GM18870 (cell line): ENCODE measurements at regions not wholly inside any gene's neighbourhood (a gene's known extent, or its start where the extent isn't known, plus 50 kb on each side); places are given as distances from the start of the nearest gene placed in this dataset.

Experiments used
- ATAC-seq: cut with Tn5 transposase; IDR thresholded peaks from one replicate; pipeline ENCODE4 v1.9.1; 2021; ENCODE audit warnings: moderate library complexity; ENCODE audit not compliant: unreplicated experiment

DNA sequence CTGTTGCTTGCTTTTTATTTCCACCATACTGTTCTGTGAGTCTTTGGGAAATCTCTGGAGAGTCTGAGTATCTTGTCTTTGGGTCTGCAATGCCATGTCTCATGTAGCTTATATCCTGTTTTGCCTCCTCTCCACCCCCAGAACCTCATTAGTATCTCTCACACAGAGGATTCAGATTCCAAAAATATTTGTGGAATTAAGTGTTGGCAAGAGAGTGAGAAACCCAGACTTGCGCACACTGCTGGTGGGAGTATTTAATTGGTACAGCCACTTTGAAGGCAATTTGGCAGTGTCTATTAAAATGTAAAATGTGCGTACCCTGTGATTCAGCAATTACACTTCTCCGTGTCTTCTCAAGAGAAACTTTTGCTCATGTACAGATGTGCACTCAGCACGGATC is 68.6 kb downstream of the ZNF621 start:
- ATAC-seq, result no peak

GRCh38 chr3:40597441-40597840 is 72.7 kb downstream of the ZNF621 start:
- no peak for ATAC-seq

DNA sequence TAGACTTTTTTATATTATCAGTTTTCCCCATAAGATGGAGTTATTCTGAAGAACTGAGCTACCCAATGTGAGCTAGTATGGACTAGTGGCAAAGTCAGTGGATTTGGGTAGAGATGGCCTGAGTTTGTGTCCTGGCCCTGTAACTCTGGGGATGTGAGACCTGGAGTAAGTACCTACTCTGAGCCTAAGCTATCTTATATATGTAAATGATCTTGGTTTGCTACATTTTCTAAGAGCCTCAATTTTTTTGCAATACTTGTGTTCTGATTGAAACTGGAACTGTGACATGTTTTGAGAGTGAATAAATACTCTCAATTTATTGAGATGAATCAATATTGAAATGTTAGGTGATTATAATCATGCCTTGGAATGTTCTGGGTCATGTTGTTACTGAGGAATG is 73.6 kb downstream of the ZNF621 start:
- ATAC-seq, result no peak

GRCh38 chr3:40598962-40599361 is 74.2 kb downstream of the ZNF621 start:
- ATAC-seq, result no peak

GRCh38 chr3:40602778-40603385 is 78.1 kb downstream of the ZNF621 start:
- no peak for ATAC-seq

GRCh38 chr3:40605960-40606359 is 81.2 kb downstream of the ZNF621 start:
- ATAC-seq, result no peak

DNA sequence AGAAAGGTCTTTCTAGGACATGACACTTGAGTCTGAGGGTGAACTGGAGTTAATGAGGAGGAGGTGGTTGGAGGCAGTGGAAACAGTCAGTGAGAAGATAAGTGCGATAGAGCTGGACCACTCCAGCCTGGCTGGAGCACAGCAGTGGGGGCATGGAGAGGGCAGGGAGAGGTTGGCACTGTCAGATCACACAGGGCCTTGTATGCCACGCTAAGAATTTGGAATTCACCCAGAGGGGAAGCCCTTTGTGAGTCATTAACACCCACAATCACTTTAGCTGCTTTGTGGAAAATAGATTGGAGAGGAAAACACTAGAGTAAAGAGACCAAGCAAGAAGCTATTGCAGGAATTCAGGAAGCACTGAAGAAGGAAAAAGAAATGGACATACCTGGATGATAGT is 83.3 kb downstream of the ZNF621 start:
- ATAC-seq, result no peak

DNA sequence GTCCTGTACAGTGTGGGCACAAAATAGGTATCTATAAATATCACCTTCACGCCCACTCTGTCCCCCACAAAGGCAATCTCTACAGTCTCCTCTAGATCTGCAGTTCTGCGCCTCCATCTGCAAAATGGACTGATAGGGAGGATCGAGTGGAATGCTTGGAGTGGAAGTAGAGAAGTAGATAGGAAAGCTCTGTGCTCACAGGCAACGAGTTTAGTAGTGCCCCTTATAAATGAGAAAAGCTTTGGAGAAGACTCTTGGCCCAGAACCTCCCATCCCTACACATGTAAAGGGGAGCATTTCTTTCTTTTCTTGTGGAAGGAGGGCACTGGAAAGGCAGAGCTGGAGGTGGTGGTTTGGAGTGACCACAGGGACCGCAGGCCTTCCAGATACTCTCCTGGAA is 88.5 kb downstream of the ZNF621 start:
- no peak for ATAC-seq

DNA sequence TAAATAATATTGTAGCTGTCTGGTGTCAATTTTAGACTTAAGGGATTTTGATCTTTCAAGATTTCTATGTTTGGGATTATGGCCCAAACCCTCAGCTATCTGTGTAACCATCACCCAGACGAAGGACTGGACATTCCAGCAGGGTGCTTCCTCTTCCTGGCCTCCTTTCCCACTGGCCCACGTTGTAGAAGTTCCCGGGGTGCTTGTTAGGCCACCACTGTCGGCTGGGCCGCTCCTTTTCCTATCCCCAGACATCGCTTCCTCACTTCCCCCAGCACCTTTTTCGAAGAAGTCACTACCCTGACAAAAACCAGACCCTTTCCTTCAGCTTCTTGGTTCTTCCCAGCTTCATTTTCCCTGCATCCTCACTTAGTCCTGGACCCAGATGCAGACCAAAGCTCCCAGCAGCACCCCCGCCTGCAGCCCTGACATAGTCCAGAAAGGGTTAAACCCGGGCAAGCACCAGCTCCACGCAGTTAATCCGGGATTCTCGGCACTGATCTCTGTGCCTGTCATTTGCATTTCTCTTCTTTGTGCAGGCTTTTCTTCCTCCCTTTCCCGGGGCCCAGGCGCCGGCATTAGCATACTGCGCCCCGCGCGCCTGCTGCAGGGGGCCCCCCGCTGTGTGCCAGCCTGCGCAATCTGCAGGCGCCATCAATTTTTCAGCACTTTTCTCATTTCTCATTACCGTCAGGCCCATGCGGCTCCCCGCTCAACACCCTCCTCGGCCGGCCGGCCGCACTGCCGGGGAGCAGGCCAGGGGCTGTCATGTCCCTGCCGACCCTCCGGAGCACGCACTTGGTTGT is 90.6 kb downstream of the ZNF621 start:
- ATAC-seq, result no peak

DNA sequence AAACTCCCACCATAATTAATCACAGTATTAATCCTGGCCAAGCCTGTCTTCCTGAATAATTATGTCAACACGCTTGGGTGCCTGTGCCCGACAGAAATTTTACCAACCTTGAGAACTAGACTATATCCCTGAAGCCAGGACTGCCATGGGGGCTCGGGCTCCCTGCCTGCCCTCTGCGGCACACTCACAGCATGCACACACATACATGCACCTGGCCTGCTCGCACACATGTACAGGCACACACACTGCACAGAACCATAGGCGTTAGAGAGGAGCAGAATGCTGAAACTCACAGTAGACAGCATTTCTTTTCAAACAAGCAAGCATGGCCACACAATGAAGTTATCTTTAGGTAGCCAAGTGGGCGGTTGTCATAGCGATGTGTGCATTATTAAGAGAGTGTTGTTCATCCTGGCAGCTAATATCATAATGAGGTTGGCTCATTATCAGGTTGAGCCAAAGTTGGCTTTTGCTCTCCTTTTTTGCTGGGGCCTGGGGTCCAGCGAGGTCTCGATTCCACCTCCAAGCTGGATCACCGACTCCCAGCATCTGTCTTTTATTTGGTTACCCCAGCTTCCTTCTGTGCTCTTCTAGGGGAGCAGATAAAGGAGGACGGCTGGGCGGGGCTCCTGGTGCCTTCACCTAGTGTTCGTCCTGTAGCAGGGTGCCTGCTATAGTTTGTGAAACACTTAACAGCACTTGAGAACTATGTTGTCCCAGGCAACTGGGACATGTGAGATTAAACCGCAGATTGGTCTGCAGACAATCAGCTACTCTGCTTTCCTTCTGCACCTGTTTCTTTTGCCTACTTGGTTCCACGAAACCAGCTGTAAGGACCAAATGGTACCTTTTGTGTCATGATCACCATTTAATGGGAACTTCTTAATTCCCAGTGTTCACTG is 91.4 kb downstream of the ZNF621 start:
- no peak for ATAC-seq

GRCh38 chr3:40617084-40617483 is 92.3 kb downstream of the ZNF621 start:
- no peak for ATAC-seq

- ATAC-seq, result no peak
These were observed 93.4 kb downstream of the ZNF621 start for GRCh38 chr3:40618158-40618557.

DNA sequence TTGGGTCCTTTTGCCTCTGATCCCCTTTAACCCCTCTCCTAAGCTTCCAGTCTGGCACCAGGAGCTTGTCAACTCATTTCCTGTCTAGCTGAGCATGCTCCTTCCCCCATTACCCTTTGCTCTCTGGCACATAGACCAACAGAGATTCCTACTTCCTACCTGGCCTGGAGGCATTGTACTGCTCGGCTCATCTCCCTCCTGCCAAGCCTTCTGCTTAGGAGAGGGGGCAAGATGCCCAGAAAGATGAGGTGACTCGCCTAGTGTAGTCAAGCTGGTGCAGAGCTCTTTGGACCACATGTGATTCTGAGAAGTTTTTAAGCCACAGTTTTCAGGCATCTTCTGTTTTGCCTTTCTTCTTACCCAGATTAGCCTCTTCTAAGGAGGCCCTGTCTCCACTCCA is 95.4 kb downstream of the ZNF621 start:
- no peak for ATAC-seq

DNA sequence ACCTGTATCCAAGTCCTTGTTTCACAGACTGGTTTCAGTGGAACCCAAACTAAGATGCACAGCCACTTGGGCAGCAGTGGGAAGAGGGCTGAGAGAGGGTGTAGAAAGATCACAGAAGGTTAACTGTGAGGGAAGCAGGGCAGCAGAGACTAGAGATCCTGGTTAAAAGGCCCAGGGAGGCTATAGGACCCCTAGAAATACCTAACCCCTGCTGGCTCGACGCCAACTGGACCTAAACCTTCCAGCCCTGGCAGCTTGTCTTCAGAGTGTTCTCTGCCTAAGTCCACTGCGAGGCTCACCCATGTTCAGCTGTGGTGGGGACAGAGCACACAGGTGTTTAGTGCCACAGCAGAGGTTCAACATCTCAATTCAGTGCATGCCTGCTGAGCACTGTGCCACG is 96.5 kb downstream of the ZNF621 start:
- ATAC-seq, result no peak

GRCh38 chr3:40623567-40623966 is 98.8 kb downstream of the ZNF621 start:
- ATAC-seq, result peak; percentile 92

GRCh38 chr3:40624189-40624769 is 99.5 kb downstream of the ZNF621 start:
- no peak for ATAC-seq

DNA sequence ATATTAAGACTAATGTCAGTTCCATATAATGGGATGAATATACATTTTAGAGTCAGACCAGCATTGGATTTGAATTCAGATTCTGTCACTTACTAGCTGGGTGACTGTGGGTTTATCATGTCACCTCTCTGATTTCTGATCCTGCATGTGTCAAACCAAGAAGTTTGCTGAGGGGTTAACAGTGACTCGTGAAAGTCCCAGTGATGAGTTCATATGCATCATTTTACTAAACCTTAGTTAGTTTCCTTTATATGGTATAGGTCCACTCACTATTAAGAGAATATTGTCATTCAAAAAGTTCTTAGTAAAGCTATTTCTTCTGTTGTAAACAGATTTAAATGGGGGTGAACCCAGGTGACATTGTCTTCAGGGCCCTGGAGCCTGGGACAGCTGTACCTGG is 102.3 kb downstream of the ZNF621 start:
- no peak for ATAC-seq

DNA sequence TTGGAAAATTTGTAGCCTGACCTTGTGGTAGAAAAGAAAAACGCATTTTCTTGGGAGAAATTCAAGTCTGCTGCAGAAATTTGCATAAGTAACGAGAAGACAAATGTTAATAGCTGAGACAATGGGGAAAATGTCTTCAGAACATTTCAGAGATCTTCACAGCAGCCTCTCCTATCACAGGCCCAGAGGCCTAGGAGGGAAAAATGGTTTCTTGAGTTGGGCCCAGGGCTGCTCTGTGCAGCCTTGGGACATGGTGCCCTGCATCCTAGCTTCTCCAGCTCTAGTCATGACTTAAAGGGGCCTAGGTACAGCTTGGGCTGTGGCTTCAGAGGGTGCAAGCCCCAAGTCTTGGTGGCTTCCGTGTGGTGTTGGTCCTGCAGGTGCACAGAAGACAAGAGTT is 104.2 kb downstream of the ZNF621 start:
- ATAC-seq, result no peak

DNA sequence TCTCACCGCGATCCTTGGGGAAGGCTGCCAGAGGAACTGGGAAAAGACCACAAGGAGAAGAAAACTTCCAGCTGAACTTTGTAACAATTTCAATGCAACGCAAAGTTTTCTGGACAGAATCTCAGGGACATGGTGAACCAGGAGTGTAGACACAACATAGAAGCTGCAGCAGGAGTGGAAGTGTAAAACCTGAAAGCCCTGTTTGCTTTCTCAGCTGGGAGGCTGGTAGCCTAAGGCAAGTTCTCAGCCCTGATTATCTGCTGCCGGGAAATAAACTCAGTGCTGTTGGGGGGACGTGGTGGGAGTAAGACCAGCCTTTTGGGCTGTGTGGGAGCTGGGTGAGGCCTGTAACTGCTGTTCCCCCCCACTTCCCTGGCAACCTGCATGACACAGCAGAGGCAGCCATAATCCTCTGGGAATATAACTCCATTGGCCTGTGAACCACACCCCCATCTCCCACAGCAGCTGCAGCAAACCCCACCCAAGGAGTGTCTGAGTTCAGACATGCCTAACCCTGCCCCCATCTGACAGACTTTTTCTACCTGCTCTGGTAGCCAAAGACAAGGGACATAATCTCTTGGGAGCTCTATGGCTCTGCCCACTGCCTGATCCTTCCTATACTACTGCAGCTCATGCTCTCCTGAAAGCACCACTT is 106.7 kb downstream of the ZNF621 start:
- ATAC-seq, result no peak

DNA sequence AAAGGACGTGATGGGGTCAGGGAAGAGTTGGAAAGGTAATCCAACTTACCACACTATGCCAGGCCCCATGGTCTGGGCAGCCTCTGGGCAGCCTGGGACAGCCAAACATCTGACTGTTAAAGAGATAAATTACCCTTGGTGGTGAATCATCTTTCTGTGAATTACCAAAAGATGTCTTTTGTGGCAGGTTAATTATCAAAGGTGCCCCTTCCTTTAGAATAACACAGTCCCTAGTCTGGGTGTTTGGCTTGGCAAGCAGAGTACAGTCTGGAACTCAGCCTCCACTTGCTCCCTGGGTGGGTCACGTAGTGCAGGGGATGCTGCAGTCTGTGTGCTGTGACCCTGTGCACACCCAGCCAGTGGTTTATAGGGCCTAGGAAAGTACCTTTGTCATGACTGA is 113.1 kb downstream of the ZNF621 start:
- no peak for ATAC-seq

- ATAC-seq, result no peak
These were observed 114.2 kb downstream of the ZNF621 start for GRCh38 chr3:40639006-40639405.
